Colonic mucosa (tissue), 4 donors: ENCODE measurements at regions not wholly inside any gene's neighbourhood (a gene's known extent, or its start where the extent isn't known, plus 50 kb on each side); places are given as distances from the start of the nearest gene placed in this dataset.

Experiments
- DNase-seq: peaks from one replicate; pipeline ENCODE4 v3.0.0-alpha.2; 2020
- H3K27ac ChIP-seq: fragments of 200-600 bp; one replicate; pipeline ENCODE4 v1.8.0; 2021
- H3K27me3 ChIP-seq: fragments of 200-600 bp; one replicate; pipeline ENCODE4 v1.8.0; 2021
- H3K36me3 ChIP-seq: fragments of 200-600 bp; one replicate; pipeline ENCODE4 v1.8.0; 2021
- H3K4me1 ChIP-seq: fragments of 200-600 bp; one replicate; pipeline ENCODE4 v1.8.0; 2021; ENCODE audit warnings: mild to moderate bottlenecking
- H3K4me3 ChIP-seq: fragments of 200-600 bp; one replicate; pipeline ENCODE4 v1.8.0; 2021
- H3K9ac ChIP-seq, 2 donors: one replicate each; pipeline ENCODE4 v1.7.0; 2013; ENCODE audit warnings: control low read depth in 2 of 2, low read depth in 2 of 2, low read length in 2 of 2
- H3K9me3 ChIP-seq: fragments of 200-600 bp; one replicate; pipeline ENCODE4 v1.8.0; 2021
- CTCF ChIP-seq: fragments of 200-600 bp; IDR thresholded peaks from one replicate; pipeline ENCODE4 v1.8.0; 2022; ENCODE audit warnings: antibody characterized with exemption, mild to moderate bottlenecking
- intact Hi-C: fragments of 100-400 bp; cut with DNase I; formaldehyde crosslinking; loops from one replicate; pipeline ENCODE4 v1.14.1; 2022
- donor health status: healthy.
- donor health status: DM: no; HTN: no; CAD: no.
- donor health status: DM: no; HTN: no; CAD: no.

- Histone ChIP-seq H3K27me3 (no peaks in the 10 kb centered on the region), H3K4me3 (no peak overlapping the region), H3K9ac (peak overlapping the region in 1 of 2 donors; percentile 23), H3K9me3 (no peaks in the 10 kb centered on the region), H3K4me1 (peaks cover 5% of the 10 kb centered on the region), H3K27ac (no peak overlapping the region), H3K36me3 (no peaks in the 10 kb centered on the region)
- DNase-seq: peak; percentile 66
- intact Hi-C loops: loop anchor here (5.0 kb wide), 1 partner anchor 88 kb away; no protein-coding TSS in a partner anchor
- peak; percentile 18 for TF ChIP-seq CTCF
Observed at GRCh38 chr11:27204529-27204928, 158.5 kb downstream of the CCDC34 start.

GRCh38 chr11:27203077-27203647 is 159.9 kb downstream of the CCDC34 start:
- H3K9me3 ChIP-seq: no peaks in the 10 kb centered on the region
- TF ChIP-seq CTCF: no peak
- intact Hi-C loops: loop anchor here (5.0 kb wide), 1 partner anchor 89 kb away; no protein-coding TSS in a partner anchor
- DNase-seq: peak; percentile 22
- no peaks in the 10 kb centered on the region for H3K36me3 ChIP-seq
- peak overlapping the region in 1 of 2 donors; percentile 43 for H3K9ac ChIP-seq
- H3K4me1 ChIP-seq: peaks cover 5% of the 10 kb centered on the region
- no peaks in the 10 kb centered on the region for H3K27me3 ChIP-seq
- H3K4me3 ChIP-seq: no peak overlapping the region
- H3K27ac ChIP-seq: peak overlapping the region; percentile 90

GRCh38 chr11:27201454-27202302 is 161.1 kb downstream of the BBOX1 start:
- intact Hi-C loops: loop anchor here (5.0 kb wide), 1 partner anchor 91 kb away; no protein-coding TSS in a partner anchor
- H3K27ac ChIP-seq: peak overlapping the region; percentile 90
- peak; percentile 97 for DNase-seq
- H3K9ac ChIP-seq: peak overlapping the region in 1 of 2 donors; percentile 59
- H3K36me3 ChIP-seq: no peaks in the 10 kb centered on the region
- peaks cover 5% of the 10 kb centered on the region for H3K4me1 ChIP-seq
- no peaks in the 10 kb centered on the region for H3K9me3 ChIP-seq
- no peaks in the 10 kb centered on the region for H3K27me3 ChIP-seq
- H3K4me3 ChIP-seq: no peak overlapping the region
- TF ChIP-seq CTCF: no peak

GRCh38 chr11:27200779-27201453 is 160.3 kb downstream of the BBOX1 start:
- peak overlapping the region; percentile 90 for H3K27ac ChIP-seq
- peak overlapping the region in 1 of 2 donors; percentile 59 for H3K9ac ChIP-seq
- intact Hi-C loops: loop anchor here (5.0 kb wide), 1 partner anchor 91 kb away; no protein-coding TSS in a partner anchor

More at GRCh38 chr11:27200779-27201453, 160.3 kb downstream of the BBOX1 start:
- H3K4me1 ChIP-seq: peaks cover 5% of the 10 kb centered on the region
- no peaks in the 10 kb centered on the region for H3K27me3 ChIP-seq
- no peak for TF ChIP-seq CTCF
- H3K4me3 ChIP-seq: no peak overlapping the region
- peak; percentile 18 for DNase-seq
- no peaks in the 10 kb centered on the region for H3K9me3 ChIP-seq
- H3K36me3 ChIP-seq: no peaks in the 10 kb centered on the region
